ENCODE measurements at regions not wholly inside any gene's neighbourhood (a gene's known extent, or its start where the extent isn't known, plus 50 kb on each side); places are given as distances from the start of the nearest gene placed in this dataset.

- no peak overlapping the region for H3K4me3 ChIP-seq (ENCODE audit: low read depth, low read length, poor library complexity, severe bottlenecking)
- no peaks in the 10 kb centered on the region for H3K36me3 ChIP-seq (ENCODE audit: insufficient read depth, low read length, poor library complexity, severe bottlenecking)
- CTCF ChIA-PET: no interaction called here
- no TSS peak for BruUV-seq (replicated peaks)
- POLR2A ChIA-PET (ENCODE audit: low non-redundant PET): no interaction called here
- DNase-seq (ENCODE audit: low spot score): no peak
- intact Hi-C loops (cut with micrococcal nuclease; ENCODE audit: unreplicated experiment): no loop called here
- TF ChIP-seq CTCF (conservative IDR thresholded peaks at IDR 0.05; ENCODE audit: low read depth, low read length) (no peak), EZH2 (IDR thresholded peaks at IDR 0.05; ENCODE audit: borderline replicate concordance, low read depth, low read length, poor library complexity, severe bottlenecking) (no peak)
- no peaks in the 10 kb centered on the region for H3K27me3 ChIP-seq (replicated peaks; ENCODE audit: insufficient read depth, low read depth, low read length, poor library complexity)
- H3K4me1 ChIP-seq (ENCODE audit: insufficient read depth, low read length, poor library complexity, severe bottlenecking): no peaks in the 10 kb centered on the region
- H3K27ac ChIP-seq (ENCODE audit: low read depth, low read length, poor library complexity, severe bottlenecking): no peak overlapping the region
- no peaks in the 10 kb centered on the region for H3K9me3 ChIP-seq (ENCODE audit: low read depth, low read length, poor library complexity, severe bottlenecking)
These were observed 146.1 kb upstream of the TSLP start for GRCh38 chr5:110925398-110925797.

GRCh38 chr5:110925916-110926315 lies 145.6 kb upstream of the TSLP start:
- CTCF ChIA-PET: no interaction called here
- intact Hi-C loops (cut with micrococcal nuclease; ENCODE audit: unreplicated experiment): no loop called here
- no TSS peak for BruUV-seq (replicated peaks)

GRCh38 chr5:110932755-110933488 lies 138.6 kb upstream of the TSLP start:
- no peaks in the 10 kb centered on the region for H3K27me3 ChIP-seq (replicated peaks; ENCODE audit: insufficient read depth, low read depth, low read length, poor library complexity)
- no TSS peak for BruUV-seq (replicated peaks)
- intact Hi-C loops (cut with micrococcal nuclease; ENCODE audit: unreplicated experiment): no loop called here
- no peak overlapping the region for H3K4me3 ChIP-seq (ENCODE audit: low read depth, low read length, poor library complexity, severe bottlenecking)
- no peak for TF ChIP-seq EZH2 (IDR thresholded peaks at IDR 0.05; ENCODE audit: borderline replicate concordance, low read depth, low read length, poor library complexity, severe bottlenecking)
- no peak for TF ChIP-seq CTCF (conservative IDR thresholded peaks at IDR 0.05; ENCODE audit: low read depth, low read length)
- H3K27ac ChIP-seq (ENCODE audit: low read depth, low read length, poor library complexity, severe bottlenecking): no peak overlapping the region
- H3K36me3 ChIP-seq (ENCODE audit: insufficient read depth, low read length, poor library complexity, severe bottlenecking): no peaks in the 10 kb centered on the region
- ChIA-PET POLR2A (ENCODE audit: low non-redundant PET) (no interaction called here), CTCF (no interaction called here)
- no peak for DNase-seq (ENCODE audit: low spot score)
- H3K9me3 ChIP-seq (ENCODE audit: low read depth, low read length, poor library complexity, severe bottlenecking): no peaks in the 10 kb centered on the region
- no peaks in the 10 kb centered on the region for H3K4me1 ChIP-seq (ENCODE audit: insufficient read depth, low read length, poor library complexity, severe bottlenecking)

More at GRCh38 chr5:110925916-110926315, 145.6 kb upstream of the TSLP start:
- TF ChIP-seq CTCF (conservative IDR thresholded peaks at IDR 0.05; ENCODE audit: low read depth, low read length) (no peak), EZH2 (IDR thresholded peaks at IDR 0.05; ENCODE audit: borderline replicate concordance, low read depth, low read length, poor library complexity, severe bottlenecking) (no peak)
- no peaks in the 10 kb centered on the region for H3K27me3 ChIP-seq (replicated peaks; ENCODE audit: insufficient read depth, low read depth, low read length, poor library complexity)
- no peak for DNase-seq (ENCODE audit: low spot score)
- POLR2A ChIA-PET (ENCODE audit: low non-redundant PET): no interaction called here
- no peak overlapping the region for H3K27ac ChIP-seq (ENCODE audit: low read depth, low read length, poor library complexity, severe bottlenecking)
- no peaks in the 10 kb centered on the region for H3K4me1 ChIP-seq (ENCODE audit: insufficient read depth, low read length, poor library complexity, severe bottlenecking)
- H3K36me3 ChIP-seq (ENCODE audit: insufficient read depth, low read length, poor library complexity, severe bottlenecking): no peaks in the 10 kb centered on the region
- H3K4me3 ChIP-seq (ENCODE audit: low read depth, low read length, poor library complexity, severe bottlenecking): no peak overlapping the region
- H3K9me3 ChIP-seq (ENCODE audit: low read depth, low read length, poor library complexity, severe bottlenecking): no peaks in the 10 kb centered on the region
